CD4-positive, alpha-beta T cell treated with Interleukin-17A for 1 hour (primary cell): ENCODE measurements at regions not wholly inside any gene's neighbourhood (a gene's known extent, or its start where the extent isn't known, plus 50 kb on each side); places are given as distances from the start of the nearest gene placed in this dataset.
"Not testable (repeated sequence)": the region's sequence is repeated elsewhere in the genome, so short reads cannot be mapped to it uniquely, and the experiment has no call there.

ENCODE experiments used
- DNase-seq: peaks from one replicate; pipeline ENCODE4 v3.0.0-alpha.2; 2020

DNA sequence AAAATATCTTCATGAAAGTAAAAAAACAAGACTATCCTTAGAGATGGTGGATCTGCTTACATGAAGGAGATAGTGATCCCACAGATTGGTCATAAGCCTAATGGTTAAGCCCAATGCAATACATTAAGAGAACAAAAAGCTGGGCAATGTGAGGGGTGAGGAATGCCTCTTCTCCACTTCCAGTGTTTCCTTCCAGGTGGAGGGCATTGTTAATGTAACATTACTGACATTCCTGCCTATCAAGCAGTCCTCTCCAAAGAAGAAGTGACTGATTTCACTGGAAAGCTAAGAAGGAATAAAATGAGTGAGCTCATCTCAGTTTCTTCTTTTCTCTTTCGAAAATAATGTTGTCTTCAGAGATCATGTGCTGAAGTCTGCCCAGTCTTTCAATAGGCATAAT is 207.8 kb downstream of the RAB38 start:
- no peak for DNase-seq

- no peak for DNase-seq
Measured at GRCh38 chr11:87966694-87967093, 208.5 kb downstream of the RAB38 start.

GRCh38 chr11:87966216-87966615 is 209.0 kb downstream of the RAB38 start:
- no peak for DNase-seq

DNA sequence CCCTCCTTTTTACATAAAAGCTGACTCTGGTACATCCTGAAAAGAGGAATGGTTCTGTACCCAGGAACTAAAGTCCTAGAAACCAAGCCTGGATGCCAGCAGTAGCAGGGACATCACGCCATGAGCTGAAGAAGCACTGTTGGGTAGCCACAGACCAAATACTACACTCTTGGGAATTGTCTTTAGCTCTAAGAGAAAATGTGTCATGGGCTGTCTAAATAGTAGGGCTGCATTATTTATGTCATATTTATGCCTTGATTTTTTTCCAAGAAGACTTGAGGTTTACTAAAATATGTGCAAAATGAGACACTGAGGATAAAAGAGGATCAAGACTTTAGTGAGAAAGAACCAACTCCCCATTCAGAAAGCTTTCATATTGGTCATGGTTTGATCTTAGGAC is 213.6 kb downstream of the RAB38 start:
- DNase-seq: no peak

DNA sequence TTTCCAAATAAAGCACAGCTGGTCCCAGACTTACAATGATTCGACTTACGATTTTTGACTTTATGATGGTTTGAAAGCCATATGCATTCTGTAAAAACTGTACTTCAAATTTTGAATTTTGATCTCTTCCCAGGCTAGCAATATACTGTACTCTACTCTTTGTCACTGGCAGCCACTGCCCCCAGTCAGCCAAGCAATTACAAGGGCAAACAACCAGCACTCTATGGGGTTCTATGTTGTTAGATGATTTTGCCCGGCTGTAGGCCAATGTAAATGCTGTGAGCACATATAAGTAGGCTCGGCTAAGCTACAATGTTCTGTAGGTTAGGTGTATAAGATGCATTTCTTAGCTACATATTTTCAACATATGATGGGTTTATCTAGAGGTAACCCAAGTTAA is 217.3 kb downstream of the RAB38 start:
- no peak for DNase-seq

GRCh38 chr11:87954476-87954875 is 220.8 kb downstream of the RAB38 start:
- no peak for DNase-seq

DNA sequence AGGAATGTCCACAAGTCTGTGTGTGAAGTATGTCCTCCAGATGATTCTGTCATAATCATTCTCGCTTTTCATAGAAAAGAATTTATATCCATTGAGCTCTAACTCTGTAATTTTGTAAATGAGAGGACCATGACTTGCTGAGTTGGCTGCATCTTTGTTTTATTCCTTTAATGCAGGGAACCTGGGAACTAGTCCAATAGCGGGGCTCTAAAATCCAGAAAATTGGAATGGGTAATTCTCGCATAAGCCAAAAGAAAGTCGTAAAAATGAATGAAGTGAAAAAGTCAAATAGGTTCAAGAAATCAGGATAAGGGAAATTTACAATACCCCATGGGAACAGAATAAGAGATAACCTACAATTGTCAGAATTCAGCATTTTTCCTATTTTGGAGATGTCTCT is 232.5 kb downstream of the RAB38 start:
- no peak for DNase-seq

- DNase-seq: no peak
Measured at GRCh38 chr11:87934182-87934581, 241.1 kb downstream of the RAB38 start.

- no peak for DNase-seq
Measured at GRCh38 chr11:87926250-87926970, 248.8 kb downstream of the RAB38 start.

- DNase-seq: no peak
Measured at GRCh38 chr11:87924125-87924524, 251.1 kb downstream of the RAB38 start.

GRCh38 chr11:87917111-87917510 is 258.1 kb downstream of the RAB38 start:
- DNase-seq: no peak

DNA sequence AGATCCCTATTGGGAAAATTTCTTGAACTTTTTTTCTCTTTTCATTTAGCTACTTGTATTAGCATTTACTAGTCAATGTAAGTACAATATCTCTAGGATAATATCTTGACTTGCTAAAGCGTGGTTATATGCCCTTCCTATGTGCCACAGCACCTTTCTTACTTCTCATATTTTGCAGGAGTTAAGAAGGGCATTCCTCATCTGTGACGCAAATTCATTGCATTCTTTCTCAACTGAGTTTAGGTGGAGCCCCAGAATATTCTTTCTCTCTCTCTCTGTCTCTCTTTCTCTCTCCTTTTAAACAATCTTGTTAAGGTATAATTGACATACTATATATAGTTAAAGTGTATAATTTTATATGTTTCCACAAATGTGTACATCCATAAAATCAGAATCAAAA is 266.1 kb downstream of the RAB38 start:
- no peak for DNase-seq

- DNase-seq: no peak
Measured at GRCh38 chr11:87908086-87908485, 267.2 kb downstream of the RAB38 start.

GRCh38 chr11:87903345-87903744 is 271.9 kb downstream of the RAB38 start:
- no peak for DNase-seq

- no peak for DNase-seq
Measured at GRCh38 chr11:87901341-87901740, 273.9 kb downstream of the RAB38 start.

GRCh38 chr11:87897921-87898320 is 277.3 kb downstream of the RAB38 start:
- no peak for DNase-seq

GRCh38 chr11:87897071-87897470 is 278.2 kb downstream of the RAB38 start:
- DNase-seq: no peak

DNA sequence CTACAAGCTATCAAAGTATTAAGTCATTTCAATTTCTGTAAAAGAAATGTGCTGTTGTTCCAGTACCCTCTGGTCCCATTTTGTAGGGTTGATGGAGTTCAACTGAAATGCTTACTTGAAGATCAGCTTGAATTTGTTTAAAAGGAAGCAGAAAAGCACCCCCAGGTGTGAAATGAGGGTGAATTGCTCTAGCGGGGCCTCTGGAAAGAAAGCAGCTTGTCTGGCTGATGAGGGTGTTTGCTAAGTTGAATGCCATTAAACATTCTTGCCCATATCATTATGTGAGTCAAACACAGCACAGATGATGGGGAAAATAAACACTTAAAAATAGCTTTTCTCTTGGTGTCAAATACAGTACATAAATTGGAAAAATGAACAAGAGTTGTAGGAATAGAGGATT is 280.3 kb downstream of the RAB38 start:
- no peak for DNase-seq

GRCh38 chr11:87892291-87892690 is 283.0 kb downstream of the RAB38 start:
- DNase-seq: no peak

DNA sequence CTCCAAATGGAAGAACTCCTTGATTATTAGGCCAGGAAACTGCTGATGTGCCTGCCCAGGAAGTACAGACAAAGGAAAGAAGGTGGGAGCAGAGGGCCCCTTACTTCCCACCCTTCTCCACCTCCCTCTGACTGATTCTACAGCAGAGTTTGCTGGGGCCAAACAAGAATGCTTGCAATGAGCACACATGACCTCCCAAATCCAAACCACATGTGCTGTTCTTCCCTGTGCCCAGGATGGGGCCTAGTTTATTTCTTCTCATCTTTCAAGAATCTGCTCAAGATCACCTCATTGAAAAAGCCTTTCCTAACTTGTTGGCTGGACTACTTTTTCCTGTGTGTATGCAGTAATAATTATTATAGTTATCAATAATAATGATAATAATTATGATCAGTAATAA is 286.1 kb downstream of the RAB38 start:
- DNase-seq: no peak

DNA sequence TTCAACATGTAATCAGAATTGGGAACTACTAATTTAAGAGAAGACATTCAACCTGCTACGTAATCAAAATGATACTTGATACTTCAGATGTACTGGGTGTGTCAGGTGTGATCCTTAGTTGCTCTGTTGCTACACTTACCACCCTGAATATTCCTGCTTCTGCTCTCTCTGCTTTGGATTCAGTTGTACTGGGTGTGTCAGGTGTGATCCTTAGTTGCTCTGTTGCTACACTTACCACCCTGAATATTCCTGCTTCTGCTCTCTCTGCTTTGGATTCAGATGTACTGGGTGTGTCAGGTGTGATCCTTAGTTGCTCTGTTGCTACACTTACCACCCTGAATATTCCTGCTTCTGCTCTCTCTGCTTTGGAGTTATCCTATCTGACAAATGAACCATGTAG is 290.2 kb downstream of the RAB38 start:
- not testable (repeated sequence) for DNase-seq

- no peak for DNase-seq
Measured at GRCh38 chr11:87879118-87879517, 296.1 kb downstream of the RAB38 start.

DNA sequence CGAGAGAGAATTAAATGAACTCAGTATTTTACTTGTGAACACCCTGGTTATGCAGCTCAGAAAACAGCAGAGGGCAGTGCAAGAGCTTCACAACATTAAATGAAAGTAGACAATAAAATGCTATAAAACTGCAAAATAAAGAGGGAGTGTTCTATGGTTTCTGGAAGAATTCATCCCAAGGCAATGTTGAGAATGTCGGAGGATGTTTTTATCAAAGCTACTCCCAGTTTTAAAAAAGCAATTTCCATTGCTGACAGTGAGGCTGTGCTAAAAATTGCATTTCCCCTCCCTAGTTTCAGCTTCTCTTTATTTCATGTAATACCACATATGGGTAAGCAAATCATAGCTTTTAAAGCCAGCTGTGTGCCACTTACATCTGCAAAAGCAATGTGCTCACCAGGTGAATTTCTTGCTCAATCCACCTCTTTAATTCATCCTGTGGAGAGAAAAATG is 296.8 kb downstream of the RAB38 start:
- DNase-seq: no peak

- no peak for DNase-seq
Measured at GRCh38 chr11:87871056-87871455, 304.2 kb downstream of the RAB38 start.

GRCh38 chr11:87870086-87870485 is 305.2 kb downstream of the RAB38 start:
- no peak for DNase-seq
